ENCODE measurements at regions not wholly inside any gene's neighbourhood (a gene's known extent, or its start where the extent isn't known, plus 50 kb on each side); places are given as distances from the start of the nearest gene placed in this dataset.

- no peak for DNase-seq
Observed at GRCh38 chr1:30484668-30485067, 238.7 kb downstream of the MATN1 start.

DNA sequence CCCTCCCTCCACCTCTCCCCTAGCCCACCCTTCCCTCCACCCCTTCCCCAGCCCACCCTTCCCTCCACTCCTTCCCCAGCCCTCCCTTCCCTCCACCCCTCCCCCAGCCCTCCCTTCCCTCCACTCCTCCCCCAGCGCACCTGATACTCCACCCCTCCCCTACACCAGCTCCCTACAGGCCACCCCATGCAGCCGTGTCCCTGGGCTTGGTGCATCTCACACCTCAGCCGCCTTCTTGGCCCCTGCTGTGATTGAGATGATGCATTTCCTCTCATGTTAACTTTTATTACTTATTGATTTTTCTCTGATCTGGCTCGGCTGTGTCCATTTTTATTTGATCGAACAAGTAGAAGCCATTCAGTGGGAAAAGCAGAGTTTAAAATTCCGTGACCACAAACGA is 243.8 kb downstream of the MATN1 start:
- DNase-seq: no peak

- no peak for DNase-seq
Observed at GRCh38 chr1:30478799-30479563, 244.4 kb downstream of the MATN1 start.

DNA sequence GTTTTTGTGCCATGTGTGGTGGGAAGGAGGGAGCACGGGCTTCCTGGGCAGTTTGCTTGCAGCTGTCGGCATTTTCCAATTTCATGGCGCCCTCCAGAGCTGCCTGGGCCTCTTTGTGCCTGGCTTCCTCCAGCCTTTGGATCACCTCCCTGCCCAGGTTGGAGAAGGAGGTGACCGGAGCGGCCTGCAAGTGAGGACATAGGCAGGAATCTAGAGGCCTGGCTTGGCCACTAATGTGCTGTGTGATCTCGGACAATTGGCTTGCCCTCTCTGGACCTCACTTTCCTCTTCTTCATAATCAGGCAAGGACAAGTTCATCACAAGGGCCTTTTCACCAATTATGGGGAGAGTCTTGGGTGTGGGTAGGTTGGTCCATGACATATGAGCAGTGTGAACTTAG is 245.1 kb downstream of the MATN1 start:
- DNase-seq: no peak

DNA sequence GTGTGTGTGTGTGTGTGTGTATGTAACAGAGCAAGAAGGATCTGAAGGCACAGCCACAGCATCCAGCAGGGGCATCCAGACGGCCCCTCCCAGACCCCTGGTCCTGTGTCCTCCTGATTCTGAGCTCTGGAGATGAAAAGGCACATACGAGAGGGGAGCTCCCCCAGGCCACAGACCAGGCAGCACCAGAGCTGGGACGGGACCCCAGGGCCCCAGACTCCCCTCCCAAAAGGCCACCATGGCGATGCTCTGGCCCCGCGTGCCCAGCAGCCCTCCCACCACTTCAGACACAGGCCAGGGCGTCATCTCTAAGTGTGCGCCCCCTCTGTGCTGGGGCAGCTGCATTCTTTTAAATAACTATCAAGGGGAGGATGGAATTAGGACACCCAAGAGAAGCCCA is 245.8 kb downstream of the MATN1 start:
- no peak for DNase-seq

DNA sequence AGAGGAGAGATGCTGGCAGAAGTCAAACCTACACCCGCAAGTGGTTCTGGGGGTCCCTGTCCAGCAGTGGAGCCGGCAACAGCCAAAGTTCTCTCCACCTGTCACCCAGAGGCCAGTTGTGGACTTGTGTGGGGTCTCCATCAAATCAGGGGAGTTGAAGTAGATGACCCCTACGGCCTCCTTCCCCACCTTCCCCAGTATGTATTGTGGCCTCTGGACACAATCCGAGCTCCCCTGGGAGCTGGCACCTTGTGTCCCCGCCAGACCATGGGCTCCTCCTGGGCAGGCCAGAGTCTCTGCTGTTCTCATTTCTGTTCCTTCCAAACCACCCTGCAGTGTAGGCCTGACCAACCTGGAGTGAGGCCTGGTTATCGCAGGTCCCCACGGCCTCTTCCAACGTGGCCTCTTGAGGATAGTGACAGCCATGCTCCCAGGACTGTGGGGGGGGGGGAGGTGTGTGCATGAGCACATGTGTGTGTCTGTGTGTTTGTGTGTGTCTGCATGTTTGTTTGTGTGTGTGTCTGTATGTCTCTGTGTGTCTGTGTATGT is 246.4 kb downstream of the MATN1 start:
- no peak for DNase-seq

DNA sequence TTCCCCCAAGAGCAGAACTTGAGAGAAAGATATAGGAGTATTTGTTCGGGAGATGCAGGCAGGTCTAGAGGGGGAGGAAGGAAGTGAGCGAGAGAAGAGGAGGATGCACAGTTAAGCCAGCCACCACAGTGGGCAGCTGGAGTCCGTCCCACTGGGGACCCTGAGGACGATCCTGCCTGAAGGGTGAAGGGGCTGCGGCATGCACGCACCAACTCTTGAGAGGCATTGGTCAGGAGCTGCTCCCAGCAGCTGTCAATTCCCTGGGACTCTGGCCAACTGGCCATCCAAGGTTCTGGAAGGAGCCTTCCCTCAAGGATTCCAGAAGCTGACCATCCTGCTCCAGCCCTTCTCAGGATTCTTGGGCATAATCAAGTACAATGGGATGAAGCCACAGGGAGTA is 246.9 kb downstream of the MATN1 start:
- DNase-seq: no peak

GRCh38 chr1:30475966-30476365 is 247.4 kb downstream of the MATN1 start:
- DNase-seq: no peak

GRCh38 chr1:30475201-30475600 is 248.2 kb downstream of the MATN1 start:
- DNase-seq: no peak

GRCh38 chr1:30474818-30475200 is 248.6 kb downstream of the MATN1 start:
- DNase-seq: no peak

- DNase-seq: no peak
Observed at GRCh38 chr1:30473922-30474817, 249.2 kb downstream of the MATN1 start.

GRCh38 chr1:30472526-30472925 is 250.9 kb downstream of the MATN1 start:
- DNase-seq: no peak

DNA sequence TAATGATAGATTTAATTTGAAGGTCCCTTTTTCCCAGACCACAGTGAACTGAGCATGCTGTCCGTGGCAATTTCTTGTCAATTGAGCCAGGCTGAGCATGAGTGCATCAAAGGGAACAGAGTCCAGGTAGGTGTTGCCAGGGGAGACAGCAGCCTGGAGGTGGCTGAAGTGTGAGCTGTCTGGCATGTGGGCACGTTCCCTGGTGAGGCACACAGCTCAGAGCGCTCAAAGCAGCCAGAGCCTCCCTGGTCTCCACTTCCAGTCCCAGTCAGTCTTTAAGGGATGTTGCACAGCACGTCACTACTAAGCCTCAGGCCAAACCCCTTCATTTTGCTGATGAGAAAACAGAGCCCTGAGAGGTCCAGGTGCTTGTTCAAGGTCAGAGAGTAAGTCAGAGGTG is 251.4 kb downstream of the MATN1 start:
- no peak for DNase-seq

DNA sequence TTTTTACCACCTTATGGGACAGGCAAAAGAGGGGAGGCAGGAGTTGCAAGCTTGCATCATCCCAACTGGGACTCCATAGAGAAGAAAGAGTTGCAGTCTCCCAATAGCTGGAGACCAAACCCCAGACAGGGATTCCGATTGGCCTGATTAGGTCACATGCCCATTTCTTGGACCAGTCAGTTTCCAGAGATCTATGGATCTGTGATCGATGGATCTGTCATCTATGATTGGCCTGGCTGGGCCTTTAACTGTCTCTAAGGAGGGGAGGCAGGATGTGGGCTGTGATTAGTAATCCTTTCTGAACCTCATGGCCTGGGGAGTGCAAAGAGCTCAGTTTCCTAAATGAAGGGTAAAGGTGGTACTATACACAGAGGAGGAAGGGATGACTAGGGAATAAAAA is 252.1 kb downstream of the MATN1 start:
- DNase-seq: no peak

DNA sequence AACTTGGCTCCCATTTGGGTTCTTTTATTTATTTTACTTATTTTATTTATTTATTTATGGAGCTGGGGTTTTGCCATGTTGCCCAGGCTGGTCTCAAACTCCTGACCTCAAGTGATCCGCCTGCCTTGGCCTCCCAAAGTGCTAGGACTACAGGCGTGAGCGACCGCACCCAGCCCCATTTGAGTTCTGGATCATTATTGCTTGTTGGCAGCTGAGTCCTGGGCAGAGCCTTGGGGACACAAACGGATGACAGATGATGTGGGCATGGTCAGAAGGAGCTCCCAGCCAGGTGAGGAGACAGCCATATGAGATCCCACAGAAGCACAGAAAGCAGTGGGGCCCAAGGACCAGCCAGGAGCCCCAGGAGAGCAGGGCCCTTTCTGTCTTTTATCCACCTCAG is 254.0 kb downstream of the MATN1 start:
- no peak for DNase-seq

DNA sequence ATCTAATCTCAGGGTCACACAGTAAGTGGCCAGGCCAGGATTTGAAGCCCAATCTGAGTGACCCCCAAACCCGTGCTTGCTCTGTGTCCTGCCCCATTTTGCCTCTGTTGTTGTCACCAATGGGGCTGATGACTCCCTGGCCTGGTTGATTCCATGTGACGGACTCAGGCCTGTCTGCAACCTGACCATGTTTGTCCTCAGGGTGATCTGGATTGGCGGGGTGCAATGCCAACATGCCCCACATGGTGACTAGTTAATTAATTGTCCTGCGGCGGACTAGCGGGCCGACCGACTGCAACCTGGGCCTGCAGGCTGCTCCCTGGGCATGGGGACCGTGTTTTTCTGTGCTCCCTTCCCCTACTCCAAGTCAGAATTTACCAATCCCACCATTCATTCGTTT is 256.3 kb downstream of the MATN1 start:
- no peak for DNase-seq

DNA sequence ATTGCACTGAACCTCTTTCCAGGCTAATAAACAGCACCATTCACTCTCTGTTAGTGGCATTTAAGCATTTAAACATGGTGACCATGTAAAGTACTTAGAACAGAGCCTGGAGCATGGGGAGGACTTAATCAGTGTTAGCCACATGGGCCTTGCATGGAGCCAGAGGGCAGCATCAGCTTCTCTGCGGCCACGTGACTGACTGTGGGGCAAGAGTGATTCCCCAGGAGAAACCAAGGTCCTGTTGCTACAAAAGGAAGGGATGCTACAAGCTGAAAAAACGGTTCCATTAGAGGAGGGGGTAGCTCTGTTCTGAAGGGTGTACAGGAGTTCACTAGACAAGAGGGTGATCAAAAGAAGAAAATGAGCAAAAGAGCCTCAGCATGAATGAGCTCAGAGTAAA is 256.8 kb downstream of the MATN1 start:
- no peak for DNase-seq

DNA sequence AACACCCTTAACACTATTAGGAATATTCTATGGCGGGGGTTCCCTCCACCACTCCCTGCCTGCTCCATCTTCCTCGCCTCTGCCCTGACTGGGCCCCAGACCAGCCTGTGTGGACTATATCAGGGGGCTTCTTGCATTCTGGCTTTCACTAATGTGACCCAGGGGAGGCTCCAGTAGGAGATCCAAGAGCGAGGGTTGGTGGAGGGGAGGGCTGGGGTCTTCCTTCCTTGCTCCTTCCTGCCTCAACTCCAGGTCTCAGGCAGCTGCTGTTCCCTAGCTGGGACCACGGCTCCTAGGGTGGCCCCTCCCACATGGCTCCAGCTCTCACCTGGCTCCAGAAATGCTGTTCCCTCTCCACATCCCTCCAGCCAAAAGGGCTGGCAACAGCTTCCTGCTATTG is 257.4 kb downstream of the MATN1 start:
- no peak for DNase-seq

DNA sequence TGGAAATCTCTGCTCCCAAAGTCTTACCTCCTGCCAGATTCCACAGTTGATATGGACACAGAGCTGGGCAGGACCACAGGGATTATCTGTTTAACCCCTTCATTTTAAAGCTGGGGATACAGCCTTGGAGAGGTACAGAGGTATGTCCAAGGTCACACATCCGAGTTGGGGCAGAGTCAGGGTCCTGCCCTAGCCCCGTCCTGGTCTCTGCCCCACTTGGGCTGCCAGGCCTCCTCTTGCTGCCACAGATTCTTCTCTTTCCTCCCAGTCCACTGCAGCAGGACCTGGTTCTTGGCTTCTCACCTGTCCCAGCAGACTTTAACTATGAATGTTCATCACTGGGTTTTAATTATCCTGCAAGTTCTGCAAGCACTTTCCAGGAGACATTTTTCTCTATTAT is 258.3 kb downstream of the MATN1 start:
- DNase-seq: no peak

- DNase-seq: no peak
Observed at GRCh38 chr1:30464187-30464617, 259.2 kb downstream of the MATN1 start.

GRCh38 chr1:30462826-30463425 is 260.5 kb downstream of the MATN1 start:
- DNase-seq: no peak

GRCh38 chr1:30462166-30462565 is 261.2 kb downstream of the MATN1 start:
- DNase-seq: no peak

DNA sequence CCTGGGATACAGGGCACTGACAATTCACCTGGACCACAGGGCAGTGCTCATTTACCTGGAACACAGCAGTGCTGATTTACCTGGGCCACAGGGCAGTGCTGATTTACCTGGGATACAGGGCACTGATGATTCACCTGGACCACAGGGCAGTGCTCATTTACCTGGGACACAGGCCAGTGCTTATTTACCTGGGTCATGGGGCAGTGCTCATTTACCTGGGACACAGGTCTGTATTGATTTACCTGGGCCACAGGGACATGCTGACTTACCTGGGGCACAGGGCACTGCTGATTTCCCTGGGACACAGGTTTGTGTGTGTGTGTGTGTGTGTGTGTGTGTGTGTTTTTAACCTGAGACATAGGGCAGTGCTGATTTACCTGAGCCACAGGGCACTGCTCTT is 261.7 kb downstream of the MATN1 start:
- no peak for DNase-seq
